ENCODE measurements at regions not wholly inside any gene's neighbourhood (a gene's known extent, or its start where the extent isn't known, plus 50 kb on each side); places are given as distances from the start of the nearest gene placed in this dataset.

GRCh38 chr18:22603902-22604301 is 186.2 kb upstream of the CTAGE1 start:
- H3K9me3 ChIP-seq (replicated peaks; ENCODE audit: control insufficient read depth, insufficient read depth, low read length), result no peaks in the 10 kb centered on the region
- H4K20me1 ChIP-seq (ENCODE audit: control insufficient read depth, insufficient read depth), result no peaks in the 10 kb centered on the region
- ATAC-seq, result no peak
- ChIA-PET POLR2A (interaction anchor here (0.5 kb wide), 1 partner anchor 8 kb away, joined by 3 read pairs; no protein-coding TSS in a partner anchor), RAD21 (ENCODE audit: unreplicated experiment) (no interaction called here), SMC1A (ENCODE audit: uncharacterized antibody, unreplicated experiment) (no interaction called here), CTCF (interaction anchor here (0.9 kb wide), 1 partner anchor 101 kb away, joined by 3 read pairs; no protein-coding TSS in a partner anchor)
- intact Hi-C loops (cut with micrococcal nuclease; ENCODE audit: unreplicated experiment) (no loop called here), in situ Hi-C loops (cut with MboI) (loop anchor here (25.0 kb wide), 1 partner anchor 108 kb away; no protein-coding TSS in a partner anchor)
- no peak for DNase-seq (ENCODE audit: low read depth, low spot score)
- H3K27ac ChIP-seq (ENCODE audit: control insufficient read depth, insufficient read depth), result no peak overlapping the region
- H3K27me3 ChIP-seq (replicated peaks in 1 of 2; ENCODE audit: control insufficient read depth in 2 of 2, insufficient read depth in 2 of 2, low read length in 1 of 2), result no peaks in the 10 kb centered on the region
- no peaks in the 10 kb centered on the region for H3K36me3 ChIP-seq (ENCODE audit: control insufficient read depth in 2 of 2, insufficient read depth in 2 of 2, low read length in 1 of 2)
- no peak for FAIRE-seq
- no peak overlapping the region for H3K4me2 ChIP-seq (ENCODE audit: control insufficient read depth, insufficient read depth)
- no peak overlapping the region for H2AFZ ChIP-seq (ENCODE audit: control insufficient read depth, low read depth, low read length)
- no peak overlapping the region for H3K9ac ChIP-seq (ENCODE audit: control insufficient read depth, insufficient read depth, low read length)
- no peak overlapping the region for H3K4me3 ChIP-seq
- no peak for TF ChIP-seq CEBPB (IDR thresholded peaks at IDR 0.05; ENCODE audit: borderline replicate concordance in 1 of 2, low read depth in 2 of 2, low read length in 2 of 2)
- BruUV-seq (replicated peaks), result no TSS peak
- no peaks in the 10 kb centered on the region for H3K4me1 ChIP-seq (ENCODE audit: control insufficient read depth, insufficient read depth, low read length)
- H3K79me2 ChIP-seq (ENCODE audit: control insufficient read depth, insufficient read depth, low read length), result no peaks in the 10 kb centered on the region

DNA sequence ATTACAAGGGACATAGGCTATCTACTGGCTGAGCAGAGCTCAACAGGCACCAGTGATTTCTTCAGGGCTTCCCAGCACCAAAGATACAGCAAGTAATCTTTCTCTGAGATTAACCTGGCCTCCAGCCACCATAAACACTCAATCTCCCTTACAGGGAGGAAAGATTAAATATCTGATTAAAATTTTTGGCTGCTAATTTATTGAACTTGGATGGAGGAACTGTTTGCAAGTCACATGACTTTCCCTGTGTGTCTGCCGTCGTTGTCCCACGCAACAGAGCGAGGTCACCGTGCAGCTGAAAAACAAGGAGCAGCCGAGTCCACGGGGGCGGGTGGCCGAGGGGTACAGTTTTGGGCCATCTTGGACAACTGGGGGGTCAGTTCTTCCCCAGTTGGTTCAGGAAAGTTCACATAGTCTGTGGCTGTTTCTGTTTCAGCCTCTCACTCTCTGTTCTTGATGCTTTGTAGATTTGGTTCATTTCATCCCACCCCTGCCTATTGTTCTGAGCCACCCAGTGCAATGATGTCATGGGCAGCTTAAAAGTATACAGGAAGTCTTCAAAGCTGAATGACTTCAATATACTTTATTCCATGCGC is 186.8 kb upstream of the CTAGE1 start:
- no peaks in the 10 kb centered on the region for H3K4me1 ChIP-seq (ENCODE audit: control insufficient read depth, insufficient read depth, low read length)
- no peak overlapping the region for H3K9ac ChIP-seq (ENCODE audit: control insufficient read depth, insufficient read depth, low read length)
- H3K9me3 ChIP-seq (replicated peaks; ENCODE audit: control insufficient read depth, insufficient read depth, low read length), result no peaks in the 10 kb centered on the region
- WGBS (ENCODE audit: insufficient coverage, insufficient replicate concordance, low lambda C conversion rate, missing lambda C conversion rate), result 32% methylated on average over 10 of the region's 10 CpGs
- in situ Hi-C loops (cut with MboI), result loop anchor here (25.0 kb wide), 1 partner anchor 108 kb away; no protein-coding TSS in a partner anchor
- ChIA-PET SMC1A (ENCODE audit: uncharacterized antibody, unreplicated experiment) (no interaction called here), RAD21 (ENCODE audit: unreplicated experiment) (no interaction called here), POLR2A (no interaction called here), CTCF (no interaction called here)
- H3K36me3 ChIP-seq (ENCODE audit: control insufficient read depth in 2 of 2, insufficient read depth in 2 of 2, low read length in 1 of 2), result no peaks in the 10 kb centered on the region
- H3K27ac ChIP-seq (ENCODE audit: control insufficient read depth, insufficient read depth), result no peak overlapping the region
- no peak overlapping the region for H3K4me2 ChIP-seq (ENCODE audit: control insufficient read depth, insufficient read depth)
- intact Hi-C loops (cut with micrococcal nuclease; ENCODE audit: unreplicated experiment), result no loop called here
- no peaks in the 10 kb centered on the region for H3K79me2 ChIP-seq (ENCODE audit: control insufficient read depth, insufficient read depth, low read length)
- BruUV-seq (replicated peaks), result no TSS peak
- ATAC-seq (peak; percentile 78), DNase-seq (ENCODE audit: low read depth, low spot score) (no peak), FAIRE-seq (no peak)
- H3K27me3 ChIP-seq (replicated peaks in 1 of 2; ENCODE audit: control insufficient read depth in 2 of 2, insufficient read depth in 2 of 2, low read length in 1 of 2), result no peaks in the 10 kb centered on the region; a peak in 1 of 4 replicates
- H4K20me1 ChIP-seq (ENCODE audit: control insufficient read depth, insufficient read depth), result no peaks in the 10 kb centered on the region
- TF ChIP-seq CEBPB (IDR thresholded peaks at IDR 0.05; ENCODE audit: borderline replicate concordance in 1 of 2, low read depth in 2 of 2, low read length in 2 of 2), result no peak
- peak; percentile 61 for TF ChIP-seq ATF7 (IDR thresholded peaks at IDR 0.05; ENCODE audit: low read depth)
- TF ChIP-seq TCF12 (IDR thresholded peaks at IDR 0.05; ENCODE audit: low read depth, low read length), result no peak
- TF ChIP-seq, protein P1, sequence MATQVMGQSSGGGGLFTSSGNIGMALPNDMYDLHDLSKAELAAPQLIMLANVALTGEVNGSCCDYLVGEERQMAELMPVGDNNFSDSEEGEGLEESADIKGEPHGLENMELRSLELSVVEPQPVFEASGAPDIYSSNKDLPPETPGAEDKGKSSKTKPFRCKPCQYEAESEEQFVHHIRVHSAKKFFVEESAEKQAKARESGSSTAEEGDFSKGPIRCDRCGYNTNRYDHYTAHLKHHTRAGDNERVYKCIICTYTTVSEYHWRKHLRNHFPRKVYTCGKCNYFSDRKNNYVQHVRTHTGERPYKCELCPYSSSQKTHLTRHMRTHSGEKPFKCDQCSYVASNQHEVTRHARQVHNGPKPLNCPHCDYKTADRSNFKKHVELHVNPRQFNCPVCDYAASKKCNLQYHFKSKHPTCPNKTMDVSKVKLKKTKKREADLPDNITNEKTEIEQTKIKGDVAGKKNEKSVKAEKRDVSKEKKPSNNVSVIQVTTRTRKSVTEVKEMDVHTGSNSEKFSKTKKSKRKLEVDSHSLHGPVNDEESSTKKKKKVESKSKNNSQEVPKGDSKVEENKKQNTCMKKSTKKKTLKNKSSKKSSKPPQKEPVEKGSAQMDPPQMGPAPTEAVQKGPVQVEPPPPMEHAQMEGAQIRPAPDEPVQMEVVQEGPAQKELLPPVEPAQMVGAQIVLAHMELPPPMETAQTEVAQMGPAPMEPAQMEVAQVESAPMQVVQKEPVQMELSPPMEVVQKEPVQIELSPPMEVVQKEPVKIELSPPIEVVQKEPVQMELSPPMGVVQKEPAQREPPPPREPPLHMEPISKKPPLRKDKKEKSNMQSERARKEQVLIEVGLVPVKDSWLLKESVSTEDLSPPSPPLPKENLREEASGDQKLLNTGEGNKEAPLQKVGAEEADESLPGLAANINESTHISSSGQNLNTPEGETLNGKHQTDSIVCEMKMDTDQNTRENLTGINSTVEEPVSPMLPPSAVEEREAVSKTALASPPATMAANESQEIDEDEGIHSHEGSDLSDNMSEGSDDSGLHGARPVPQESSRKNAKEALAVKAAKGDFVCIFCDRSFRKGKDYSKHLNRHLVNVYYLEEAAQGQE (IDR thresholded peaks at IDR 0.05; ENCODE audit: low read depth, low read length), result no peak
- no peak overlapping the region for H3K4me3 ChIP-seq
- no peak overlapping the region for H2AFZ ChIP-seq (ENCODE audit: control insufficient read depth, low read depth, low read length)

Measured in GM12878 (cell line).